ENCODE measurements at regions not wholly inside any gene's neighbourhood (a gene's known extent, or its start where the extent isn't known, plus 50 kb on each side); places are given as distances from the start of the nearest gene placed in this dataset.

GRCh38 chr3:193771011-193771652, 178.1 kb downstream of the OPA1 start:
- H3K27me3 ChIP-seq (ENCODE audit: control insufficient read depth in 1 of 2, insufficient read depth in 2 of 2, low read length in 1 of 2) = no peaks in the 10 kb centered on the region
- no peaks in the 10 kb centered on the region for H3K4me1 ChIP-seq (ENCODE audit: control insufficient read depth in 1 of 2, insufficient read depth in 2 of 2, low read length in 2 of 2)
- H3K4me3 ChIP-seq (ENCODE audit: low read length in 2 of 2) = no peak overlapping the region
- intact Hi-C loops (cut with DNase I) = no loop called here
- H3K27ac ChIP-seq (ENCODE audit: low read depth in 1 of 2, low read length in 2 of 2) = no peak overlapping the region
- no peak for DNase-seq
- ATAC-seq (ENCODE audit: low FRiP score) = no peak
- no peaks in the 10 kb centered on the region for H3K36me3 ChIP-seq (ENCODE audit: control insufficient read depth in 1 of 2, insufficient read depth in 2 of 2, low read length in 1 of 2)
- WGBS, 2 donors = 95 to 97% methylated on average over 20 of the region's 20 CpGs
- H3K9me3 ChIP-seq (ENCODE audit: control insufficient read depth, low read length) = no peaks in the 10 kb centered on the region

GRCh38 chr3:193771653-193772421, 178.8 kb downstream of the OPA1 start:
- DNase-seq (no peak), ATAC-seq (ENCODE audit: low FRiP score) (no peak)
- Histone ChIP-seq H3K27me3 (ENCODE audit: control insufficient read depth in 1 of 2, insufficient read depth in 2 of 2, low read length in 1 of 2) (no peaks in the 10 kb centered on the region), H3K27ac (ENCODE audit: low read depth in 1 of 2, low read length in 2 of 2) (no peak overlapping the region), H3K4me1 (ENCODE audit: control insufficient read depth in 1 of 2, insufficient read depth in 2 of 2, low read length in 2 of 2) (no peaks in the 10 kb centered on the region), H3K4me3 (ENCODE audit: low read length in 2 of 2) (no peak overlapping the region), H3K36me3 (ENCODE audit: control insufficient read depth in 1 of 2, insufficient read depth in 2 of 2, low read length in 1 of 2) (no peaks in the 10 kb centered on the region), H3K9me3 (ENCODE audit: control insufficient read depth, low read length) (no peaks in the 10 kb centered on the region)
- intact Hi-C loops (cut with DNase I) = no loop called here
- 95 to 96% methylated on average over 18 of the region's 18 CpGs for WGBS, 2 donors

- no peak overlapping the region for H3K27ac ChIP-seq (ENCODE audit: low read depth in 1 of 2, low read length in 2 of 2)
- H3K4me3 ChIP-seq (ENCODE audit: low read length in 2 of 2) = no peak overlapping the region
- no peaks in the 10 kb centered on the region for H3K4me1 ChIP-seq (ENCODE audit: control insufficient read depth in 1 of 2, insufficient read depth in 2 of 2, low read length in 2 of 2)
- intact Hi-C loops (cut with DNase I) = no loop called here
- no peaks in the 10 kb centered on the region for H3K36me3 ChIP-seq (ENCODE audit: control insufficient read depth in 1 of 2, insufficient read depth in 2 of 2, low read length in 1 of 2)
- ATAC-seq (ENCODE audit: low FRiP score) = no peak
- no peak for DNase-seq
- 90 to 91% methylated on average over 9 of the region's 9 CpGs for WGBS, 2 donors
- H3K27me3 ChIP-seq (ENCODE audit: control insufficient read depth in 1 of 2, insufficient read depth in 2 of 2, low read length in 1 of 2) = no peaks in the 10 kb centered on the region
- H3K9me3 ChIP-seq (ENCODE audit: control insufficient read depth, low read length) = no peaks in the 10 kb centered on the region
Measured at GRCh38 chr3:193772422-193772763, 179.4 kb downstream of the OPA1 start.

- intact Hi-C loops (cut with DNase I) = no loop called here
- H3K27ac ChIP-seq (ENCODE audit: low read depth in 1 of 2, low read length in 2 of 2) = no peak overlapping the region
- H3K4me3 ChIP-seq (ENCODE audit: low read length in 2 of 2) = no peak overlapping the region
- H3K27me3 ChIP-seq (ENCODE audit: control insufficient read depth in 1 of 2, insufficient read depth in 2 of 2, low read length in 1 of 2) = no peaks in the 10 kb centered on the region
- ATAC-seq (ENCODE audit: low FRiP score) = no peak
- DNase-seq = no peak
- H3K36me3 ChIP-seq (ENCODE audit: control insufficient read depth in 1 of 2, insufficient read depth in 2 of 2, low read length in 1 of 2) = no peaks in the 10 kb centered on the region
- WGBS, 2 donors = 73 to 76% methylated on average over 8 of the region's 8 CpGs
- no peaks in the 10 kb centered on the region for H3K4me1 ChIP-seq (ENCODE audit: control insufficient read depth in 1 of 2, insufficient read depth in 2 of 2, low read length in 2 of 2)
- no peaks in the 10 kb centered on the region for H3K9me3 ChIP-seq (ENCODE audit: control insufficient read depth, low read length)
Measured at GRCh38 chr3:193773266-193774220, 180.5 kb downstream of the OPA1 start.

GRCh38 chr3:193774272-193774915, 181.4 kb downstream of the OPA1 start:
- no peaks in the 10 kb centered on the region for H3K36me3 ChIP-seq (ENCODE audit: control insufficient read depth in 1 of 2, insufficient read depth in 2 of 2, low read length in 1 of 2)
- intact Hi-C loops (cut with DNase I) = no loop called here
- DNase-seq = no peak
- ATAC-seq (ENCODE audit: low FRiP score) = peak; percentile 38
- H3K4me3 ChIP-seq (ENCODE audit: low read length in 2 of 2) = no peak overlapping the region
- H3K4me1 ChIP-seq (ENCODE audit: control insufficient read depth in 1 of 2, insufficient read depth in 2 of 2, low read length in 2 of 2) = no peaks in the 10 kb centered on the region
- 67 to 69% methylated on average over 7 of the region's 7 CpGs for WGBS, 2 donors
- no peaks in the 10 kb centered on the region for H3K27me3 ChIP-seq (ENCODE audit: control insufficient read depth in 1 of 2, insufficient read depth in 2 of 2, low read length in 1 of 2)
- H3K9me3 ChIP-seq (ENCODE audit: control insufficient read depth, low read length) = no peaks in the 10 kb centered on the region
- no peak overlapping the region for H3K27ac ChIP-seq (ENCODE audit: low read depth in 1 of 2, low read length in 2 of 2)

- H3K4me3 ChIP-seq (ENCODE audit: low read length in 2 of 2) = no peak overlapping the region
- DNase-seq (no peak), ATAC-seq (ENCODE audit: low FRiP score) (no peak)
- WGBS, 2 donors = 93% methylated on average over 6 of the region's 6 CpGs
- no peaks in the 10 kb centered on the region for H3K27me3 ChIP-seq (ENCODE audit: control insufficient read depth in 1 of 2, insufficient read depth in 2 of 2, low read length in 1 of 2)
- H3K9me3 ChIP-seq (ENCODE audit: control insufficient read depth, low read length) = no peaks in the 10 kb centered on the region
- H3K4me1 ChIP-seq (ENCODE audit: control insufficient read depth in 1 of 2, insufficient read depth in 2 of 2, low read length in 2 of 2) = no peaks in the 10 kb centered on the region
- H3K36me3 ChIP-seq (ENCODE audit: control insufficient read depth in 1 of 2, insufficient read depth in 2 of 2, low read length in 1 of 2) = no peaks in the 10 kb centered on the region
- intact Hi-C loops (cut with DNase I) = no loop called here
- H3K27ac ChIP-seq (ENCODE audit: low read depth in 1 of 2, low read length in 2 of 2) = no peak overlapping the region
Measured at GRCh38 chr3:193774916-193775285, 181.9 kb downstream of the OPA1 start.

GRCh38 chr3:193775421-193776077, 182.5 kb downstream of the OPA1 start:
- DNase-seq = no peak
- Histone ChIP-seq H3K27ac (ENCODE audit: low read depth in 1 of 2, low read length in 2 of 2) (no peak overlapping the region), H3K27me3 (ENCODE audit: control insufficient read depth in 1 of 2, insufficient read depth in 2 of 2, low read length in 1 of 2) (no peaks in the 10 kb centered on the region), H3K9me3 (ENCODE audit: control insufficient read depth, low read length) (no peaks in the 10 kb centered on the region), H3K4me3 (ENCODE audit: low read length in 2 of 2) (no peak overlapping the region), H3K36me3 (ENCODE audit: control insufficient read depth in 1 of 2, insufficient read depth in 2 of 2, low read length in 1 of 2) (no peaks in the 10 kb centered on the region), H3K4me1 (ENCODE audit: control insufficient read depth in 1 of 2, insufficient read depth in 2 of 2, low read length in 2 of 2) (no peaks in the 10 kb centered on the region)
- ATAC-seq (ENCODE audit: low FRiP score) = no peak
- intact Hi-C loops (cut with DNase I) = no loop called here
- 93 to 95% methylated on average over 11 of the region's 11 CpGs for WGBS, 2 donors

- H3K4me1 ChIP-seq (ENCODE audit: control insufficient read depth in 1 of 2, insufficient read depth in 2 of 2, low read length in 2 of 2) = no peaks in the 10 kb centered on the region
- 87 to 94% methylated on average over 7 of the region's 7 CpGs for WGBS, 2 donors
- no peaks in the 10 kb centered on the region for H3K27me3 ChIP-seq (ENCODE audit: control insufficient read depth in 1 of 2, insufficient read depth in 2 of 2, low read length in 1 of 2)
- no peaks in the 10 kb centered on the region for H3K36me3 ChIP-seq (ENCODE audit: control insufficient read depth in 1 of 2, insufficient read depth in 2 of 2, low read length in 1 of 2)
- intact Hi-C loops (cut with DNase I) = no loop called here
- H3K4me3 ChIP-seq (ENCODE audit: low read length in 2 of 2) = no peak overlapping the region
- ATAC-seq (ENCODE audit: low FRiP score) (no peak), DNase-seq (no peak)
- H3K9me3 ChIP-seq (ENCODE audit: control insufficient read depth, low read length) = no peaks in the 10 kb centered on the region
- H3K27ac ChIP-seq (ENCODE audit: low read depth in 1 of 2, low read length in 2 of 2) = no peak overlapping the region
Measured at GRCh38 chr3:193776626-193777358, 183.8 kb downstream of the OPA1 start.

Data from aorta (tissue), 5 donors.